ENCODE measurements at regions not wholly inside any gene's neighbourhood (a gene's known extent, or its start where the extent isn't known, plus 50 kb on each side); places are given as distances from the start of the nearest gene placed in this dataset.

GRCh38 chr3:40598962-40599361 is 74.2 kb downstream of the ZNF621 start:
- TF ChIP-seq CTCF (IDR thresholded peaks at IDR 0.05) = no peak
- no peak for TF ChIP-seq POLR2A (IDR thresholded peaks at IDR 0.05)

Measured in heart left ventricle (tissue), 13 donors.